ENCODE measurements at regions not wholly inside any gene's neighbourhood (a gene's known extent, or its start where the extent isn't known, plus 50 kb on each side); places are given as distances from the start of the nearest gene placed in this dataset.

GRCh38 chr4:64876021-64876420, 466.8 kb upstream of the TECRL start:
- TF ChIP-seq MTA3 (CRISPR knock-in tag; IDR thresholded peaks at IDR 0.05), result no peak
- TF ChIP-seq PHF5A (CRISPR knock-in tag; IDR thresholded peaks at IDR 0.05; ENCODE audit: low read depth, unreplicated experiment), result no peak
- no peak for TF ChIP-seq ELF4 (CRISPR knock-in tag; IDR thresholded peaks at IDR 0.05; ENCODE audit: borderline replicate concordance)
- TF ChIP-seq CTCF (CRISPR knock-in tag; IDR thresholded peaks at IDR 0.05), result no peak
- TF ChIP-seq SOX13 (IDR thresholded peaks at IDR 0.05), result no peak
- TF ChIP-seq SOX13 (CRISPR knock-in tag; conservative IDR thresholded peaks at IDR 0.05 in 1 of 2, IDR thresholded peaks at IDR 0.05 in 1 of 2), result no peak
- TF ChIP-seq ZNF407 (CRISPR knock-in tag; IDR thresholded peaks at IDR 0.05; ENCODE audit: not compliant biosample characterization), result no peak
- no peak for TF ChIP-seq HDAC1 (CRISPR knock-in tag; IDR thresholded peaks at IDR 0.05)
- no peak for TF ChIP-seq RFX1 (IDR thresholded peaks at IDR 0.05)
- no peak for TF ChIP-seq RXRA (CRISPR knock-in tag; IDR thresholded peaks at IDR 0.05)
- TF ChIP-seq POLR2AphosphoS5 (IDR thresholded peaks at IDR 0.05; ENCODE audit: low read depth, low read length), result no peak

All from HepG2 (cell line).